CD1c-positive myeloid dendritic cell (primary cell): ENCODE measurements at regions not wholly inside any gene's neighbourhood (a gene's known extent, or its start where the extent isn't known, plus 50 kb on each side); places are given as distances from the start of the nearest gene placed in this dataset.
"Not testable (repeated sequence)": the region's sequence is repeated elsewhere in the genome, so short reads cannot be mapped to it uniquely, and the experiment has no call there.

Experiments used
- DNase-seq: peaks from one replicate; pipeline ENCODE4 v3.0.0-alpha.2; 2016; ENCODE audit errors: extremely low spot score

- no peak for DNase-seq
Observed at GRCh38 chr6:122859676-122860075, 70.6 kb downstream of the SMPDL3A start.

- no peak for DNase-seq
Observed at GRCh38 chr6:122861594-122861993, 72.5 kb downstream of the SMPDL3A start.

- DNase-seq: no peak
Observed at GRCh38 chr6:122868137-122868536, 79.1 kb downstream of the SMPDL3A start.

DNA sequence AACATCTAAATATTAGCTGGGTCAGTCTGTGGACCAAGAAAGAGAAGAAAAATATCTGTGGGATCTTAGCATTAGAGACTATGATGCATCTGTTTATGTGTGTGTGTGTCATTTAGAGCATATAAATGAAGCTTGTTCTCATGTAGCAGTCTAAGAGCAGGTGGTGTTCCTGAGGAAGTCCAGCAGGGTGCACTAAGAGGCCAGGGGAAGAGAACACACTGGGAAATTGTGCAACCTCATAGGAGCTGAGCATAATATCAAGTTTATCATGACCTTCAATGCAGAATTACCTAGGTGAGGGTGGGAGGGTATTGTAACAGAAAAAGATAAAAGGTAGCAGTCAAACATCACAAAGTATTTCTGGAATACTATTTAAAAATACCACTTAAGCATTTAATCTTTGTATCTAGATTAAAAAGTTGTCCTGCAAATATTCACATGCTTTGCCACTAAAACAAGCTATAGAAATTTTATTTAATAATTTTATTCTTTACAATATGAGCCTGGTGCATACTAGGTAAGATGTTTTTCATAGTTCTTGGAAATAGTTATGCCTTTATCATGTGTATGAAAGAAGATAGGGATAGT is 80.5 kb downstream of the SMPDL3A start:
- peak; percentile 3 for DNase-seq

GRCh38 chr6:122871079-122871478 is 82.0 kb downstream of the SMPDL3A start:
- no peak for DNase-seq

DNA sequence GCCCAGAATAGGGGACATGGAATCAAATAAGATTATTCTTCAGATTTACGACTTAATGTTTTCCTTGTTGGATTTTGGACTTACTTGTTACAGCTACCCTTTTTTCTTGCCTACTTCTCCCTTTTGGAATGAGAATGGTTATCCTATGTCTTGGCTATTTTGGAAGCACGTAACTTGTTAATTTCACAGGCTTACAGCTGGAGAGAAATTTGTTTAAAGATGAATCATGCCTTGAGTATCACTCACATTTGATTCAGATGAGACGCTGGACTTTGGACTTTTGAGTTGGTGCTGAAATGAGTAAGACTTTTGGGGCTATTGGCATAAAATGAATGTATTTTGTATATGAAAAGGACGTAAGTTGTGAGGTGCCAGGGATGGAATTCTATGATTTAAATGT is 83.3 kb downstream of the SMPDL3A start:
- no peak for DNase-seq

- no peak for DNase-seq
Observed at GRCh38 chr6:122877302-122877701, 88.2 kb downstream of the SMPDL3A start.

DNA sequence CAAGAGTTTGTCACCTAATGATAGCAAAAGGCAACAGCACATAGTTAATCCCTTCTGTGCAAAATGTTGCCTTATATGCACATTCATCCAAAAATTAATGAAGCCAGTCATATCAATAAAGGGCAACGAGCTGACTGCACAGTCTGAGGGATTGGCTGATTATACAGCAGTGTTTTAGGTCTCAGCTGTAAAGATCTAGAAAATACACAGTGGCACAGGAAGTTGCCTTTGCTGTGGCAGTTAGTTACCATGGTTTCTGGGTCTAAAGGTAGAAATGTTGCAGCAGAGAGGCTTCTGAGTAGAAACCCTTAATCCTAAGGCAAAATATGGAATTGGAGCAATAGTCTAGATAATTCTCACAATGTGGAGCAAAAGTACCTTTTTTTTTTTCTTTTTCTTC is 89.7 kb downstream of the SMPDL3A start:
- no peak for DNase-seq

GRCh38 chr6:122886481-122886880 is 97.4 kb downstream of the SMPDL3A start:
- DNase-seq: no peak

DNA sequence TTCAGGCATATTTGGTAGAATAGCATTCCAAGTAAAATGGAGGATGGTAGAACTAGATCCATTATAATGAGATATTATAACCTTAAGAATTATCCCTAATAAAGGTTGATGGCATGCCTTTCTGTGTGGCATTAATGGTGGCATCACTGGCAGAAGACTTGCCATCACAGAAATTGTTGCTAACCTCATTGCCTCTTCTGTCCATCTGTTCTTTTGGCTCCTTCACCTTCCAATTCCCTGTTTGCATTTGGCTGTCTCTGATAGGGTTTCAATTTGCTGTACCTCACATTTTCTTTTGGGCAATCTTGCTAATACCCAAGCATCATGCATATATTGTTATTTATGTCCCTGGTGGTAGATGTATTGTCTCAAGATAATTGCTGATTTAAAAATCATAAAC is 98.9 kb downstream of the SMPDL3A start:
- DNase-seq: no peak

GRCh38 chr6:122888680-122889079 is 99.6 kb downstream of the SMPDL3A start:
- DNase-seq: not testable (repeated sequence)

DNA sequence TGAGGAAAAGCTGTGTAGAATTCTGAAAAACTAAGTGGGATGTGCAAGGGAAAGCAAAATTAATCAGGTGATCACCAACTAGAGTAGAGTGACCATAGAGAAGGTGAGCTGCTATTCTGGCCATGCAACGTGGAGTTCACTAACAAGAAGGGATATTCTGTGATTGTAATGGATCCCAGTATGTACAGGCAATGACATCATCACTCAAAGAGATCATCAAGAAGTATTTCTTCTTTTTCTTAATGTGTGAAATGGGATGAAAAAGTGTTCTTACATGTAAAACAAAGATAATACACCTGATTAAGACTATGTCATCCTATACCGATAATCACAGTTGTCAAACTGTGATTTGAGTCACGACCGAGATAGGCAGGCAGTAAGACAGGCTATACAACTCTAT is 101.2 kb downstream of the SMPDL3A start:
- no peak for DNase-seq

DNA sequence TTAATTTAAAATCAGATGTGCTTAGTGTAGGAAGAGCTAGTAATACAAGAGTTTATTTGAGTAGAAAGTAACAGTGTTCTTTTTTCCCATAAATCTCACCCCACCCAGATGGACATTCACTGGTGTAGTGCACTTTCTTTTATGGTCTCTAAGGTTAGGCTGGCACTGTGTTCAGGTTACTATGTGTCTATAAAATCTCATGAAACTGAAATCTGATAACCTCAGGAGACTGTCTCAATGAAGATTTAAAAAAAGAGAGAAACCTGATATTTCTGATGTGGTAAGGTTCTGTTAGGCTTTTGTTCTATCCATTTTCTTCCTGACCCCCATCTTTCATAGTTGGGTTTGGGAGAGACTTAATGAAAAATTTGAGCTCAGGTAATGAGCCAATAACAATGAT is 101.2 kb upstream of the CLVS2 start:
- DNase-seq: no peak

GRCh38 chr6:122902326-122902725 is 93.7 kb upstream of the CLVS2 start:
- no peak for DNase-seq

GRCh38 chr6:122903266-122903915 is 92.6 kb upstream of the CLVS2 start:
- DNase-seq: no peak

DNA sequence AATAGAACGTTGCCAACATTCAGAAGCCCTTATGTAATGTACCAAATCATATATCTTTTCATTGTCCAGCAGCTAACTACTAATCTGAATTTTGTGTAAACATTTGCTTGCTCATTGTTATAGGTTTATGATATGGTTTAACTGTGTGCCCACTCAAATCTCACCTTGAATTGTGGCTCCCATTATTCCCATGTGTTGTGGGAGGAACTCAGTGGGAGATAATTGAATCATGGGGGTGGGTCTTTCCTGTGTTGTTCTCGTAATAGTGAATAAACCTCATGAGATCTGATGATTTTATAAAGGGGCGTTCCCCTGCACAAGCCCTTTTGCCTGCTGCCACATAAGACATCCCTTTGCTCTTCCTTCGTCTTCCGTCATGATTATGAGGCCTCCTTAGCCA is 91.9 kb upstream of the CLVS2 start:
- no peak for DNase-seq

DNA sequence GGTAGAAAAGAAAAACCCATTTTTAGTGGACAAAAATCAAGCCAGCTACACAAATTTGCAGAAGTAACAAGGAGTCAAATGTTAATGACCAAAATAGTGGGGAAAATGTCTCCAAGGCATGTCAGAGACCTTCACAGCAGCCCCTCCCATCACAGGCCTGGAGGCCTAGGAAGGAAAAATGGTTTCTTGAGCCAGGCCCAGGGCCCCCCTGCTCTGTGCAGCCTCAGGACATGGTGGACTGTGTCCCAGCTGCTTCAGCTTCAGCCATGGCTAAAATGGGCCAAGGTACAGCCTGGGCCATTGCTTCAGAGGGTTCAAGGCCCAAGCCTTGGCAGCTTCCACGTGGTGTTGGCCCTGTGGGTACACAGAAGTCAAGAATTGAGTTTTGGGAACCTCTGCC is 82.5 kb upstream of the CLVS2 start:
- no peak for DNase-seq

- no peak for DNase-seq
Observed at GRCh38 chr6:122918714-122919113, 77.3 kb upstream of the CLVS2 start.

DNA sequence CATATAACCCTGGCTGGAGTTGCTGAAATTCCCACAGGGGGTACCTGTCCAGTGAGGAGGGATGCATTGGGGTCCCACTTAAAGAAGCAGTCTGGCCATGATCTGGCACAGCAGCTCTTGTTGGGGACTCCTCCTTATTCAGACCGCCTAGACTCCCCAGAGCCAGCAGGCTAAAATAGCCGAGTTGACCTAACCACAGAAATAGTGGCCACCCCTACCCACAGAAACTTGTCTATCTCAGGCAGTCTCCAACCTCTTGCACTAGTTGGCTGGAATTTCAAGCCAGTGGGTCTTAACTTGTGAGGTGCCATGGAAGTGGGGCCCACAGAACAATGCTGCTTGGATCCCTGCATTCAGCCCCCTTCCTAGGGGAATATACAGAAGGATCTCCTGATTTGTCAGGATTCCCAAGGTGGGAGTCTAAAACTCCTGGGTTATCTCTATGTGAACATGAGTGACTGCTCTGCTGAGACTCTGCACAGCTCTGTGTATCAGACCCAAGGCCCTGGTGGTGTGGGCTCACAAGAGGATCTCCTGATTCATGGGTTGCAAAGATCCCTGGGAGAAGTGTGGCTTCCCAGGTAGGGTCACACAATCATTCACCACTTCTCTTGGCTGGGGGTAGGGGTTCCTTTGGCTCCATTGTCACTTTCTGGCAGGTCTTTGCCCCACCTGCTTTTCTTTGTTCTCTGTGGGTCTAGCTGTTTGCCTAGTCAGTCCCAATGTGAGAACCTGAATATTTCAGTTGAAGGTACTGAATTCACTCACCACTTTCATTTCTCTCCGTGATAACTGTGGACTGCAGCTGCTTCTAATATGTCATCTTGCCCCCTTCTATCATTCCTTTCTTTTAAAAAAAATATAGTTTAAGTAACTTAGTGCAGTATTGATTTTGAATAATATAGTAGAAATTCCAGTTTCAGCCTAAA is 65.5 kb upstream of the CLVS2 start:
- no peak for DNase-seq

DNA sequence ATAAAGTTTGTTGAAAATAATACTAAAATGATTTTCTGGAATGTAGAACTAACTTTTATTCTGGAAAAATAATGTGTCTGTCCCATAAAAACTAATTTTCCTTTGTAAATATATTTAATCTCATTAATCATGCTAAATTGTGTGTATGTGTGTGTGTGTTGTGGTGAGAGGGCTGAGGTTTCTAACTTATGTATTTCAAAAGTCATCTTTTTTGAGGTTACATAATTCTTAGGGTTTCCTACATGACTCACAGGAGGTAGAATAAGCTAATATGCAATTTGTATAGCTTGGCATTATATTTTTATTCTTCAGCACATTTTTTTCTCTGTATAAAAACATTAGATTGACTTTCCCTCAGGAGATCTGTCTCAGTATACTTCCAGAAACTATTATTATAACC is 64.1 kb upstream of the CLVS2 start:
- no peak for DNase-seq

DNA sequence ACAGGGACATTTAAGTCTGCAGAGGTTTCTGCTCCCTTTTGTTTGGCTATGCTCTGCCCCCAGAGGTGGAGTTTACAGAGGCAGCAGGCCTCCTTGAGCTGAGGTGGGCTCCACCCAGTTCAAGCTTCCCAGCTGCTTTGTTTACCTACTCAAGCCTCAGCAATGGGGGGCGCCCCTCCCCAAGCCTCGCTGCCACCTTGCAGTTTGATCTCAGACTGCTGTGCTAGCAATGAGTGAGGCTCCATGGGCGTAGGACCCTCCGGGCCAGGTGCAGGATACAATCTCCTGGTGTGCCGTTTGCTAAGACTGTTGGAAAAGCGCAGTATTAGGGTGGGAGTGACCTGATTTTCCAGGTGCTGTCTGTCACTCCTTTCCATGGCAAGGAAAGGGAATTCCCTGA is 51.1 kb upstream of the CLVS2 start:
- not testable (repeated sequence) for DNase-seq
